Brain microvascular endothelial cell (primary cell): ENCODE measurements at regions not wholly inside any gene's neighbourhood (a gene's known extent, or its start where the extent isn't known, plus 50 kb on each side); places are given as distances from the start of the nearest gene placed in this dataset.

Source experiments
- DNase-seq: peaks from one replicate; pipeline ENCODE4 v3.0.0-alpha.2; 2020
- H3K27ac ChIP-seq: fragments of 250-450 bp; sonication (Bioruptor Pico); 2 replicates; pipeline ENCODE4 v1.5.1; 2020; ENCODE audit warnings: mild to moderate bottlenecking, moderate library complexity
- H3K27me3 ChIP-seq: fragments of 250-450 bp; sonication (Bioruptor Pico); replicated peaks from 2 replicates; pipeline ENCODE4 v1.5.1; 2020; ENCODE audit warnings: mild to moderate bottlenecking
- H3K36me3 ChIP-seq: fragments of 250-450 bp; sonication (Bioruptor Pico); replicated peaks from 2 replicates; pipeline ENCODE4 v1.5.1; 2020; ENCODE audit warnings: mild to moderate bottlenecking
- H3K4me3 ChIP-seq: 2 replicates; pipeline ENCODE4 v1.5.1; 2011; ENCODE audit warnings: low read depth, mild to moderate bottlenecking, control low read depth, low read length, moderate library complexity
- CTCF ChIP-seq: IDR thresholded peaks from 2 replicates; pipeline ENCODE4 v1.5.1; 2011; ENCODE audit warnings: low read depth, mild to moderate bottlenecking, moderate library complexity, low read length, control low read depth, inconsistent platforms; ENCODE audit errors: missing control alignments
- in situ Hi-C: cut with HindIII; loops from 2 replicates; pipeline ENCODE4 v1.10.0; 2017; ENCODE audit warnings: low sequenced_read_pairs, low pct_ligation_motif_present

GRCh38 chr16:76653390-76654026 is 376.3 kb downstream of the CNTNAP4 start:
- peak; percentile 53 for TF ChIP-seq CTCF
- Histone ChIP-seq H3K27me3 (no peaks in the 10 kb centered on the region), H3K36me3 (no peaks in the 10 kb centered on the region), H3K27ac (no peak overlapping the region), H3K4me3 (no peak overlapping the region)
- DNase-seq, result peak; percentile 4
- in situ Hi-C loops, result no loop called here

GRCh38 chr16:76654088-76654820 is 377.1 kb downstream of the CNTNAP4 start:
- no peak overlapping the region for H3K27ac ChIP-seq
- no peaks in the 10 kb centered on the region for H3K27me3 ChIP-seq
- no peak overlapping the region for H3K4me3 ChIP-seq
- H3K36me3 ChIP-seq, result no peaks in the 10 kb centered on the region
- no peak for DNase-seq
- in situ Hi-C loops, result no loop called here
- TF ChIP-seq CTCF, result no peak

- Histone ChIP-seq H3K27ac (no peak overlapping the region), H3K4me3 (no peak overlapping the region), H3K36me3 (no peaks in the 10 kb centered on the region), H3K27me3 (no peaks in the 10 kb centered on the region)
- no peak for TF ChIP-seq CTCF
- in situ Hi-C loops, result no loop called here
- DNase-seq, result no peak
These were observed 379.8 kb downstream of the CNTNAP4 start for GRCh38 chr16:76656994-76657393.

- in situ Hi-C loops, result no loop called here
- DNase-seq, result no peak
- no peak for TF ChIP-seq CTCF
- Histone ChIP-seq H3K27me3 (no peaks in the 10 kb centered on the region), H3K36me3 (no peaks in the 10 kb centered on the region), H3K27ac (no peak overlapping the region), H3K4me3 (no peak overlapping the region)
These were observed 384.6 kb downstream of the CNTNAP4 start for GRCh38 chr16:76661691-76662235.

- Histone ChIP-seq H3K27ac (no peak overlapping the region), H3K27me3 (no peaks in the 10 kb centered on the region), H3K4me3 (no peak overlapping the region), H3K36me3 (no peaks in the 10 kb centered on the region)
- in situ Hi-C loops, result no loop called here
- TF ChIP-seq CTCF, result no peak
- no peak for DNase-seq
These were observed 388.5 kb downstream of the CNTNAP4 start for GRCh38 chr16:76665571-76666275.
